ENCODE measurements at regions not wholly inside any gene's neighbourhood (a gene's known extent, or its start where the extent isn't known, plus 50 kb on each side); places are given as distances from the start of the nearest gene placed in this dataset.

DNA sequence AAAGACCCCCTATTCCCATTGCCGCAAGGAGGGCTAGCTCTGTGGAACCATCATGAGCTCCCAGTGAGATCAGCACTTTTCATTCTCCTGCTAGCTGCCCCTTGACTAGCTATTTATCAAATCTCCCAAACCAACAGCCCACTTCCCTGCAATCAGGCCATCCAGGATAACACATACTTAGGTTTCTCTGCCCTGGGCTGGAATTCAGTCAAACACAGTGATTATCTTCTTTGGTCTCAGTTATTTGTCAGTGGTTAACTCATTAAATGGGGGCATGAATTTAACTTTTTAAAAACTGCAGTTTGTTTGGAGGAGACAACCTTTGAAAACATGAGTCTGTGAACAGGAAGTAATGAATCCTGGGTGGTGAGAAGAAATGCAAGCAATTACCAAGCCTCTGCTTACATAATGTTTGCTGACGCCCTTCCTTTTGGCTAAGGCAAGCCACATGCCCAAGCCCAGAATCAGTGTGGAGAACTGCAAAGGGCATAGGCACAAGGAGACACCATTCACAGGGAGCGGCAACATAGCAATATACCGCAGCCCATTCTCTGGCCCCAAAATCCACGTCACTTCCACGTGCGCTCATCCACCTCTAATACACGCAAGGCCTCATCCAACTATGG lies 275.0 kb downstream of the DRD1 start:
- H3K9me2 ChIP-seq (replicated peaks; ENCODE audit: low read depth, low read length): no peaks in the 10 kb centered on the region
- H4K20me1 ChIP-seq (ENCODE audit: insufficient read depth, low read length, poor library complexity, severe bottlenecking): no peaks in the 10 kb centered on the region
- H3K9ac ChIP-seq (ENCODE audit: low read depth, low read length, poor library complexity, severe bottlenecking): no peak overlapping the region
- H3K4me3 ChIP-seq (ENCODE audit: low read length, poor library complexity, severe bottlenecking): no peak overlapping the region
- no peak overlapping the region for H3K4me2 ChIP-seq (ENCODE audit: low read depth, low read length, poor library complexity, severe bottlenecking)
- H3K27me3 ChIP-seq (ENCODE audit: insufficient read depth, low read length, poor library complexity, severe bottlenecking): no peaks in the 10 kb centered on the region
- no peak for TF ChIP-seq EZH2phosphoT487 (IDR thresholded peaks at IDR 0.05; ENCODE audit: borderline replicate concordance)
- TF ChIP-seq, protein P1, sequence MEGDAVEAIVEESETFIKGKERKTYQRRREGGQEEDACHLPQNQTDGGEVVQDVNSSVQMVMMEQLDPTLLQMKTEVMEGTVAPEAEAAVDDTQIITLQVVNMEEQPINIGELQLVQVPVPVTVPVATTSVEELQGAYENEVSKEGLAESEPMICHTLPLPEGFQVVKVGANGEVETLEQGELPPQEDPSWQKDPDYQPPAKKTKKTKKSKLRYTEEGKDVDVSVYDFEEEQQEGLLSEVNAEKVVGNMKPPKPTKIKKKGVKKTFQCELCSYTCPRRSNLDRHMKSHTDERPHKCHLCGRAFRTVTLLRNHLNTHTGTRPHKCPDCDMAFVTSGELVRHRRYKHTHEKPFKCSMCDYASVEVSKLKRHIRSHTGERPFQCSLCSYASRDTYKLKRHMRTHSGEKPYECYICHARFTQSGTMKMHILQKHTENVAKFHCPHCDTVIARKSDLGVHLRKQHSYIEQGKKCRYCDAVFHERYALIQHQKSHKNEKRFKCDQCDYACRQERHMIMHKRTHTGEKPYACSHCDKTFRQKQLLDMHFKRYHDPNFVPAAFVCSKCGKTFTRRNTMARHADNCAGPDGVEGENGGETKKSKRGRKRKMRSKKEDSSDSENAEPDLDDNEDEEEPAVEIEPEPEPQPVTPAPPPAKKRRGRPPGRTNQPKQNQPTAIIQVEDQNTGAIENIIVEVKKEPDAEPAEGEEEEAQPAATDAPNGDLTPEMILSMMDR (conservative IDR thresholded peaks at IDR 0.05; ENCODE audit: low read length): no peak
- H3K9me3 ChIP-seq (ENCODE audit: insufficient read depth, low read depth, low read length): no peaks in the 10 kb centered on the region
- H3K36me3 ChIP-seq (ENCODE audit: insufficient read depth, low read length): no peaks in the 10 kb centered on the region
- no peaks in the 10 kb centered on the region for H3K4me1 ChIP-seq (ENCODE audit: insufficient read depth, low read length, poor library complexity, severe bottlenecking)
- H3K79me2 ChIP-seq (ENCODE audit: insufficient read depth, low read length): no peaks in the 10 kb centered on the region
- no peaks in the 10 kb centered on the region for H3F3A ChIP-seq (ENCODE audit: low read depth)
- no peak overlapping the region for H2AFZ ChIP-seq (ENCODE audit: low read length)

GRCh38 chr5:175166026-175166425 lies 278.0 kb downstream of the DRD1 start:
- H2AFZ ChIP-seq (ENCODE audit: low read length): no peak overlapping the region
- no peaks in the 10 kb centered on the region for H3K79me2 ChIP-seq (ENCODE audit: insufficient read depth, low read length)
- no peaks in the 10 kb centered on the region for H3K9me3 ChIP-seq (ENCODE audit: insufficient read depth, low read depth, low read length)
- H3K4me2 ChIP-seq (ENCODE audit: low read depth, low read length, poor library complexity, severe bottlenecking): no peak overlapping the region
- no peaks in the 10 kb centered on the region for H3K36me3 ChIP-seq (ENCODE audit: insufficient read depth, low read length)
- no peaks in the 10 kb centered on the region for H3K9me2 ChIP-seq (replicated peaks; ENCODE audit: low read depth, low read length)
- no peak overlapping the region for H3K4me3 ChIP-seq (ENCODE audit: low read length, poor library complexity, severe bottlenecking)
- H3K4me1 ChIP-seq (ENCODE audit: insufficient read depth, low read length, poor library complexity, severe bottlenecking): no peaks in the 10 kb centered on the region
- H4K20me1 ChIP-seq (ENCODE audit: insufficient read depth, low read length, poor library complexity, severe bottlenecking): no peaks in the 10 kb centered on the region
- TF ChIP-seq, protein P1 (conservative IDR thresholded peaks at IDR 0.05; ENCODE audit: low read length): no peak
- no peak for TF ChIP-seq EZH2phosphoT487 (IDR thresholded peaks at IDR 0.05; ENCODE audit: borderline replicate concordance)
- no peaks in the 10 kb centered on the region for H3K27me3 ChIP-seq (ENCODE audit: insufficient read depth, low read length, poor library complexity, severe bottlenecking)
- H3K9ac ChIP-seq (ENCODE audit: low read depth, low read length, poor library complexity, severe bottlenecking): no peak overlapping the region
- no peaks in the 10 kb centered on the region for H3F3A ChIP-seq (ENCODE audit: low read depth)

- Histone ChIP-seq H3K9me2 (replicated peaks; ENCODE audit: low read depth, low read length) (no peaks in the 10 kb centered on the region), H3K27me3 (ENCODE audit: insufficient read depth, low read length, poor library complexity, severe bottlenecking) (no peaks in the 10 kb centered on the region), H3K4me1 (ENCODE audit: insufficient read depth, low read length, poor library complexity, severe bottlenecking) (no peaks in the 10 kb centered on the region), H3K4me2 (ENCODE audit: low read depth, low read length, poor library complexity, severe bottlenecking) (no peak overlapping the region), H2AFZ (ENCODE audit: low read length) (no peak overlapping the region), H3K79me2 (ENCODE audit: insufficient read depth, low read length) (no peaks in the 10 kb centered on the region), H3K4me3 (ENCODE audit: low read length, poor library complexity, severe bottlenecking) (no peak overlapping the region), H4K20me1 (ENCODE audit: insufficient read depth, low read length, poor library complexity, severe bottlenecking) (no peaks in the 10 kb centered on the region), H3F3A (ENCODE audit: low read depth) (no peaks in the 10 kb centered on the region), H3K36me3 (ENCODE audit: insufficient read depth, low read length) (no peaks in the 10 kb centered on the region), H3K9ac (ENCODE audit: low read depth, low read length, poor library complexity, severe bottlenecking) (no peak overlapping the region), H3K9me3 (ENCODE audit: insufficient read depth, low read depth, low read length) (no peaks in the 10 kb centered on the region)
- TF ChIP-seq, protein P1 (conservative IDR thresholded peaks at IDR 0.05; ENCODE audit: low read length): no peak
- no peak for TF ChIP-seq EZH2phosphoT487 (IDR thresholded peaks at IDR 0.05; ENCODE audit: borderline replicate concordance)
Measured at GRCh38 chr5:175163586-175164275, 280.3 kb downstream of the DRD1 start.
